GM04503 (cell line): ENCODE measurements at regions not wholly inside any gene's neighbourhood (a gene's known extent, or its start where the extent isn't known, plus 50 kb on each side); places are given as distances from the start of the nearest gene placed in this dataset.
"Not testable (repeated sequence)": the region's sequence is repeated elsewhere in the genome, so short reads cannot be mapped to it uniquely, and the experiment has no call there.

Experiments used
- DNase-seq: peaks from one replicate; pipeline ENCODE4 v3.0.0-alpha.2; 2012; ENCODE audit warnings: low read depth

- not testable (repeated sequence) for DNase-seq
Measured at GRCh38 chr16:21534561-21534960, 64.8 kb upstream of the METTL9 start.

GRCh38 chr16:21535201-21535600, 64.2 kb upstream of the METTL9 start:
- not testable (repeated sequence) for DNase-seq

GRCh38 chr16:21536740-21537139, 62.6 kb upstream of the METTL9 start:
- DNase-seq: not testable (repeated sequence)

GRCh38 chr16:21537598-21537997, 61.8 kb upstream of the METTL9 start:
- DNase-seq: not testable (repeated sequence)

- not testable (repeated sequence) for DNase-seq
Measured at GRCh38 chr16:21539107-21539618, 60.2 kb upstream of the METTL9 start.

- not testable (repeated sequence) for DNase-seq
Measured at GRCh38 chr16:21540770-21541433, 58.5 kb upstream of the METTL9 start.

- DNase-seq: not testable (repeated sequence)
Measured at GRCh38 chr16:21541611-21542051, 57.7 kb upstream of the METTL9 start.

- not testable (repeated sequence) for DNase-seq
Measured at GRCh38 chr16:21542075-21542474, 57.3 kb upstream of the METTL9 start.

GRCh38 chr16:21542491-21543124, 56.8 kb upstream of the METTL9 start:
- not testable (repeated sequence) for DNase-seq

GRCh38 chr16:21543151-21543836, 56.1 kb upstream of the METTL9 start:
- DNase-seq: not testable (repeated sequence)

GRCh38 chr16:21545664-21546326, 53.6 kb upstream of the METTL9 start:
- DNase-seq: not testable (repeated sequence)

- DNase-seq: not testable (repeated sequence)
Measured at GRCh38 chr16:21549396-21549795, 50.0 kb upstream of the METTL9 start.
